Uterus (tissue), 3 donors: ENCODE measurements at regions not wholly inside any gene's neighbourhood (a gene's known extent, or its start where the extent isn't known, plus 50 kb on each side); places are given as distances from the start of the nearest gene placed in this dataset.

Experiments
- DNase-seq, 2 donors: peaks; one replicate each; pipeline ENCODE4 v3.0.0-alpha.2; 2019 to 2020
- H3K27ac ChIP-seq, 2 donors: fragments of 200-600 bp; sonication (generic); 1 replicate in 1 of 2; 2 replicates in 1 of 2; pipeline ENCODE4 v1.5.1; 2016 to 2018
- H3K27me3 ChIP-seq, 2 donors: fragments of 200-600 bp; sonication (generic); one replicate each; pipeline ENCODE4 v1.5.1; 2018 to 2019; ENCODE audit warnings: control low read depth in 1 of 2
- H3K36me3 ChIP-seq, 2 donors: fragments of 200-600 bp; sonication (generic); one replicate each; pipeline ENCODE4 v1.5.1; 2019; ENCODE audit warnings: control low read depth in 1 of 2
- H3K4me1 ChIP-seq, 2 donors: fragments of 200-600 bp; sonication (generic); one replicate each; pipeline ENCODE4 v1.5.1; 2018 to 2019; ENCODE audit warnings: control low read depth in 1 of 2
- H3K4me3 ChIP-seq, 2 donors: fragments of 200-600 bp; sonication (generic); 1 replicate in 1 of 2; 2 replicates in 1 of 2; pipeline ENCODE4 v1.5.1; 2018 to 2019; ENCODE audit warnings: mild to moderate bottlenecking in 1 of 2
- H3K9me3 ChIP-seq, 2 donors: fragments of 200-600 bp; sonication (generic); one replicate each; pipeline ENCODE4 v1.5.1; 2019; ENCODE audit warnings: control low read depth in 1 of 2
- CTCF ChIP-seq, 4 experiments: fragments of 200-600 bp in 2 of 4; fragments of 450-650 bp in 2 of 4; sonication (generic) in 2 of 4; IDR thresholded peaks; one replicate each; pipeline ENCODE4 v1.5.1; 2016 to 2019; ENCODE audit warnings: antibody characterized with exemption in 4 of 4, mild to moderate bottlenecking in 2 of 4, moderate library complexity in 1 of 4
- POLR2A ChIP-seq, 2 donors: fragments of 450-650 bp; IDR thresholded peaks; one replicate each; pipeline ENCODE4 v1.6.1; 2016; ENCODE audit warnings: antibody characterized with exemption in 2 of 2, mild to moderate bottlenecking in 1 of 2, moderate library complexity in 1 of 2
- intact Hi-C: fragments of 100-400 bp; cut with DNase I; formaldehyde crosslinking; loops from one replicate; pipeline ENCODE4 v1.15.1; 2023; ENCODE audit warnings: low total_unique reads
- donor health status: DM: yes; HTN: yes; CAD: no.

GRCh38 chr12:66733321-66733720, 54.4 kb upstream of the GRIP1 start:
- no peaks in the 10 kb centered on the region for H3K9me3 ChIP-seq
- H3K36me3 ChIP-seq: no peaks in the 10 kb centered on the region
- no peak overlapping the region for H3K4me3 ChIP-seq
- TF ChIP-seq POLR2A (IDR thresholded peaks at IDR 0.05): no peak
- no peak for TF ChIP-seq CTCF (IDR thresholded peaks at IDR 0.05)
- no peak overlapping the region for H3K27ac ChIP-seq
- intact Hi-C loops: no loop called here
- no peak for DNase-seq
- no peaks in the 10 kb centered on the region for H3K4me1 ChIP-seq
- peaks cover 0 to 5% of the 10 kb centered on the region in 2 donors for H3K27me3 ChIP-seq

GRCh38 chr12:66733839-66734238, 55.0 kb upstream of the GRIP1 start:
- intact Hi-C loops: no loop called here
- no peaks in the 10 kb centered on the region for H3K4me1 ChIP-seq
- H3K9me3 ChIP-seq: no peaks in the 10 kb centered on the region
- no peaks in the 10 kb centered on the region for H3K36me3 ChIP-seq
- H3K27me3 ChIP-seq: no peaks in the 10 kb centered on the region
- H3K4me3 ChIP-seq: no peak overlapping the region
- DNase-seq: no peak
- no peak overlapping the region for H3K27ac ChIP-seq
- TF ChIP-seq CTCF (IDR thresholded peaks at IDR 0.05) (no peak), POLR2A (IDR thresholded peaks at IDR 0.05) (no peak)

- no peak overlapping the region for H3K4me3 ChIP-seq
- no peaks in the 10 kb centered on the region for H3K9me3 ChIP-seq
- no peak for DNase-seq
- no peak overlapping the region for H3K27ac ChIP-seq
- TF ChIP-seq POLR2A (IDR thresholded peaks at IDR 0.05) (no peak), CTCF (IDR thresholded peaks at IDR 0.05) (no peak)
- intact Hi-C loops: no loop called here
- H3K36me3 ChIP-seq: no peaks in the 10 kb centered on the region
- H3K27me3 ChIP-seq: no peaks in the 10 kb centered on the region
- no peaks in the 10 kb centered on the region for H3K4me1 ChIP-seq
These were observed 56.4 kb upstream of the GRIP1 start for GRCh38 chr12:66735275-66735674.

GRCh38 chr12:66736931-66737330, 58.1 kb upstream of the GRIP1 start:
- Histone ChIP-seq H3K4me1 (no peaks in the 10 kb centered on the region), H3K27me3 (no peaks in the 10 kb centered on the region), H3K4me3 (no peak overlapping the region), H3K9me3 (no peaks in the 10 kb centered on the region), H3K36me3 (no peaks in the 10 kb centered on the region), H3K27ac (no peak overlapping the region)
- no peak for TF ChIP-seq POLR2A (IDR thresholded peaks at IDR 0.05)
- TF ChIP-seq CTCF (IDR thresholded peaks at IDR 0.05): no peak
- no peak for DNase-seq
- intact Hi-C loops: no loop called here

GRCh38 chr12:66739266-66739665, 60.4 kb upstream of the GRIP1 start:
- TF ChIP-seq CTCF (IDR thresholded peaks at IDR 0.05) (no peak), POLR2A (IDR thresholded peaks at IDR 0.05) (no peak)
- Histone ChIP-seq H3K36me3 (no peaks in the 10 kb centered on the region), H3K4me1 (no peaks in the 10 kb centered on the region), H3K4me3 (no peak overlapping the region), H3K27me3 (no peaks in the 10 kb centered on the region), H3K27ac (no peak overlapping the region), H3K9me3 (no peaks in the 10 kb centered on the region)
- intact Hi-C loops: no loop called here
- DNase-seq: no peak
